Caco-2 (cell line): ENCODE measurements at regions not wholly inside any gene's neighbourhood (a gene's known extent, or its start where the extent isn't known, plus 50 kb on each side); places are given as distances from the start of the nearest gene placed in this dataset.
A peak's percentile ranks its signal among the peaks of the same experiment; 100 is the strongest.

ENCODE experiments used
- BruUV-seq: library from RNA; stranded (reverse); fragments of 400-500 nt; replicated peaks from 2 replicates; lab custom pipeline; 2021; lab: Mats Ljungman, UMichigan
- CTCF ChIA-PET: fragments of 300-600 bp; sonication (Branson Sonifier 250); formaldehyde crosslinking; loops from one replicate; lab custom pipeline; 2022; ENCODE audit warnings: antibody characterized with exemption; lab: Charles Lee
- POLR2A ChIA-PET: fragments of 300-600 bp; sonication (Branson Sonifier 250); formaldehyde crosslinking; loops from one replicate; lab custom pipeline; 2022; ENCODE audit warnings: antibody characterized with exemption; lab: Charles Lee
- DNase-seq, 2 experiments: peaks; one replicate each; pipeline versions ENCODE4 v3.0.0 to v3.0.0-alpha.2; 2020 to 2022
- H3K27me3 ChIP-seq: replicated peaks from 2 replicates; pipeline ENCODE4 v1.6.0; 2011; ENCODE audit warnings: low read length; ENCODE audit not compliant: control insufficient read depth, insufficient read depth
- H3K36me3 ChIP-seq: 2 replicates; pipeline ENCODE4 v1.5.1; 2011; ENCODE audit warnings: low read length; ENCODE audit not compliant: control insufficient read depth, insufficient read depth
- H3K4me1 ChIP-seq: fragments of 250-450 bp; sonication (Bioruptor Pico); 2 replicates; pipeline ENCODE4 v1.5.1; 2020; ENCODE audit warnings: mild to moderate bottlenecking
- H3K4me3 ChIP-seq: 2 replicates; pipeline ENCODE4 v1.5.1; 2011; ENCODE audit warnings: low read depth, mild to moderate bottlenecking, control low read depth, low read length
- H3K9me3 ChIP-seq: fragments of 250-450 bp; sonication (Bioruptor Pico); 2 replicates; pipeline ENCODE4 v1.5.1; 2020; ENCODE audit warnings: mild to moderate bottlenecking, moderate library complexity
- H3K27ac Mint-ChIP-seq: one replicate; pipeline ENCODE4 v1.8.0; 2022; ENCODE audit warnings: mixed read lengths; ENCODE audit not compliant: unreplicated experiment
- H3K27me3 Mint-ChIP-seq: one replicate; pipeline ENCODE4 v1.8.0; 2022; ENCODE audit warnings: mixed read lengths; ENCODE audit not compliant: insufficient read depth, unreplicated experiment
- H3K36me3 Mint-ChIP-seq: one replicate; pipeline ENCODE4 v1.8.0; 2022; ENCODE audit warnings: mild to moderate bottlenecking, mixed read lengths; ENCODE audit not compliant: insufficient read depth, unreplicated experiment
- H3K4me1 Mint-ChIP-seq: one replicate; pipeline ENCODE4 v1.8.0; 2022; ENCODE audit warnings: low read depth, mixed read lengths; ENCODE audit not compliant: unreplicated experiment
- H3K4me3 Mint-ChIP-seq: one replicate; pipeline ENCODE4 v1.8.0; 2022; ENCODE audit warnings: mild to moderate bottlenecking, moderate library complexity, mixed read lengths; ENCODE audit not compliant: unreplicated experiment
- H3K9me3 Mint-ChIP-seq: one replicate; pipeline ENCODE4 v1.8.0; 2022; ENCODE audit warnings: mixed read lengths; ENCODE audit not compliant: unreplicated experiment
- intact Hi-C: fragments of 100-400 bp; cut with micrococcal nuclease; formaldehyde crosslinking; loops from one replicate; pipeline ENCODE4 v1.10.0; 2022; ENCODE audit not compliant: unreplicated experiment
- TF ChIP-seq, protein P1 (sequence below), 2 experiments: fragments of 200-600 bp in 1 of 2; IDR thresholded peaks; 1 replicate in 1 of 2; 2 replicates in 1 of 2; pipeline versions ENCODE4 v1.5.1 to v1.8.0; 2011 to 2022; ENCODE audit warnings: antibody characterized with exemption in 1 of 2, control low read depth in 1 of 2, inconsistent platforms in 1 of 2, low read depth in 1 of 2, low read length in 1 of 2, mild to moderate bottlenecking in 1 of 2, moderate library complexity in 1 of 2; ENCODE audit not compliant: insufficient read depth in 1 of 2, severe bottlenecking in 1 of 2, unreplicated experiment in 1 of 2

DNA sequence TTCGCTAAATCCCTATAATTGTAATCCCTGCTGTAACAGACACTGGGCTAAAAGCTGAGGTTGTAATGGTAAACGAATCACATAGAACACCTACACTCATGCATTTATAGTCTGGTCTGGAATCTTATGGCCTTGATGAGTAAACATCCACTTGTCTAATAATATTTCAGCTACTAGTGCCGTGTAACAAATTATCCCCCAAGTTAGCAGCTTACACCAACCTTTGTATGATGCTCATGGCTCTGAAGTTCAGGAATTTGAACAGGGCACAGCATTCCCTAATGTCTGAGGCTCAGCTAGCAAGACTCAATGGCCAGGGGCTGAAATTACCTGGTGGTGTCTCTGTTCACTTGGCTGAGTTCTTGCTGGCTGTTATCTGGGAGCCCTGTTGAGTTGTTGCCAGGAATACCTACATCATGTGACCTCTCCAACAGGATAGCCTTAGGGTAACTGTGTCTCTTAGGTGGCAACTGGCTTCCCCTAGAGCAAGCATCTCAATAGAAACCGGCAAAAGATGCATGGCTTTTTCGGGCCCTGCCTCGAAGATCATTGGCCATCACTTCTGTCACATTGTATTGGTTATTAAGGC is 100.9 kb upstream of the TMEM170B start:
- Mint-ChIP-seq H3K27me3 (no peaks in the 10 kb centered on the region), H3K9me3 (peaks cover 11% of the 10 kb centered on the region), H3K4me3 (no peak overlapping the region), H3K27ac (peak overlapping the region; percentile 58), H3K4me1 (peaks cover 48% of the 10 kb centered on the region), H3K36me3 (peaks cover 7% of the 10 kb centered on the region)
- BruUV-seq, result no TSS peak
- no peak for DNase-seq
- ChIA-PET POLR2A (no interaction called here), CTCF (no interaction called here)
- Histone ChIP-seq H3K9me3 (no peaks in the 10 kb centered on the region), H3K4me3 (no peak overlapping the region), H3K4me1 (peaks cover 48% of the 10 kb centered on the region), H3K36me3 (no peaks in the 10 kb centered on the region), H3K27me3 (no peaks in the 10 kb centered on the region)
- TF ChIP-seq, protein P1, sequence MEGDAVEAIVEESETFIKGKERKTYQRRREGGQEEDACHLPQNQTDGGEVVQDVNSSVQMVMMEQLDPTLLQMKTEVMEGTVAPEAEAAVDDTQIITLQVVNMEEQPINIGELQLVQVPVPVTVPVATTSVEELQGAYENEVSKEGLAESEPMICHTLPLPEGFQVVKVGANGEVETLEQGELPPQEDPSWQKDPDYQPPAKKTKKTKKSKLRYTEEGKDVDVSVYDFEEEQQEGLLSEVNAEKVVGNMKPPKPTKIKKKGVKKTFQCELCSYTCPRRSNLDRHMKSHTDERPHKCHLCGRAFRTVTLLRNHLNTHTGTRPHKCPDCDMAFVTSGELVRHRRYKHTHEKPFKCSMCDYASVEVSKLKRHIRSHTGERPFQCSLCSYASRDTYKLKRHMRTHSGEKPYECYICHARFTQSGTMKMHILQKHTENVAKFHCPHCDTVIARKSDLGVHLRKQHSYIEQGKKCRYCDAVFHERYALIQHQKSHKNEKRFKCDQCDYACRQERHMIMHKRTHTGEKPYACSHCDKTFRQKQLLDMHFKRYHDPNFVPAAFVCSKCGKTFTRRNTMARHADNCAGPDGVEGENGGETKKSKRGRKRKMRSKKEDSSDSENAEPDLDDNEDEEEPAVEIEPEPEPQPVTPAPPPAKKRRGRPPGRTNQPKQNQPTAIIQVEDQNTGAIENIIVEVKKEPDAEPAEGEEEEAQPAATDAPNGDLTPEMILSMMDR (IDR thresholded peaks at IDR 0.05; ENCODE audit: insufficient read depth in 1 of 2, low read depth in 1 of 2, low read length in 1 of 2, severe bottlenecking in 1 of 2, unreplicated experiment in 1 of 2), result no peak
- intact Hi-C loops, result loop anchor here (10.0 kb wide), 1 partner anchor 292 kb away; no protein-coding TSS in a partner anchor

DNA sequence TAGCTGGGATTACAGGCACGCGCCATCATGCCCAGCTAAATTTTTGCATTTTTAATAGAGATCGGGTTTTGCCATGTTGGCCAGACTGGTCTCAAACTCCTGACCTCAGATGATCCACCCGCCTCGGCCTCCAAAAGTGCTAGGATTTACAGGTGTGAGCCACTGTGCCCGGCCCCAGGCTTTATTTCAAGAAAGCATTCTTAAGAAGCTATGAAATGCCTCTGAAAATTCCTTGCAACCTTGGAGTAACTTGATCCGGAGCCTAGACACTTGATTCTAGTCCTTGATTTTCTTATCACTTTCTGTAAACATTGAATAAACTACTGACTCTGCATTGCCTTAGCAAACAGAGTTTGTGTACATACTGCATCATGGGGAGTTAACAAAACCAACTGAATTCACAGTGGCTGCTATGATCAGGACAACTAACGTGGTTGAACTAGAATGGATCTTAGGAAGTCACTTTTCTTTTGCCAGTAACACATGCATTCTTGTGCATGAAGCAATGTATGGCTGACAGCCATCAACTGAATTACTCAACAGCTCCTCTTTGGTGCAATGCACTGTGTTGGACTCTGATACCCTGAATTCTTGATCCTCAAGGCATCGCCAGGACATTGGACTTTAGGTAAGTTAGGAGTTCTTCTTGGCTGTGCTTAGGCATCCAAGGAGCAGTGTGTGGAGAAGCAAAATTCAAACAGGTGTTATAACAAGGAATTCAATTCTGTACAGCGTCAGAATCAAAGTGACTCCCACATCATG is 102.8 kb upstream of the TMEM170B start:
- Histone ChIP-seq H3K27me3 (no peaks in the 10 kb centered on the region), H3K9me3 (no peaks in the 10 kb centered on the region), H3K4me3 (no peak overlapping the region; the same call in 1 of the 2 replicates), H3K4me1 (peaks cover 50% of the 10 kb centered on the region), H3K36me3 (no peaks in the 10 kb centered on the region)
- DNase-seq, result peak; percentile 81 to 84
- BruUV-seq, result no TSS peak
- intact Hi-C loops, result loop anchor here (1.0 to 10.0 kb wide), 8 partner anchors 9 to 290 kb away; partner anchors contain the start of gene NEDD9
- Mint-ChIP-seq H3K27ac (peak overlapping the region; percentile 58), H3K27me3 (no peaks in the 10 kb centered on the region), H3K4me3 (peak overlapping the region; percentile 28), H3K9me3 (peaks cover 11% of the 10 kb centered on the region), H3K4me1 (peaks cover 57% of the 10 kb centered on the region), H3K36me3 (peaks cover 7% of the 10 kb centered on the region)
- CTCF ChIA-PET, result interaction anchor here (0.6 to 1.3 kb wide), 4 partner anchors 20 to 118 kb away, joined by 3 to 6 read pairs (median 4); no protein-coding TSS in a partner anchor
- TF ChIP-seq, protein P1 (IDR thresholded peaks at IDR 0.05; ENCODE audit: insufficient read depth in 1 of 2, low read depth in 1 of 2, low read length in 1 of 2, severe bottlenecking in 1 of 2, unreplicated experiment in 1 of 2), result no peak
- POLR2A ChIA-PET, result interaction anchor here (0.6 to 1.5 kb wide), 7 partner anchors 20 to 202 kb away, joined by 3 to 13 read pairs (median 3); partner anchors contain the start of gene NEDD9

DNA sequence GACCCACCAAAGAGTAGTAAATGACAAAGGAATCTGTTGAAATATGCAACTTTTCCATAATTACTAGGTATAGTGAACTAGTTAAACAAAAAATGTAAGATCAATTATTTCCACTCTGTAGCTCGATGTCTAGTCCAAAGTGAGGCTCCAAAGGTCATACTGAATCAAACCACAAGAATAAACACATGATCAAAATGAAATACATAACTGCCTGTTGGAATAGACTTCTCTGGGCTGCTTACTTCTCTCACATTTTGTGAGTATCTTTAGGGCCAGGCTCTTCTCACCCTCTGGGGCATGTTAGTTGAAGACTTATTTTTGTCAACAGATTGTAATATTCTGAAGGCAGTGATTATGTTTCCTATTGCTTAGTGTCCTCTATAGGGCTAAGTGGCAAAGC is 103.7 kb upstream of the TMEM170B start:
- POLR2A ChIA-PET, result interaction anchor here (1.1 to 1.5 kb wide), 3 partner anchors 19 to 201 kb away, joined by 3 to 13 read pairs (median 5); partner anchors contain the start of gene NEDD9
- no peak overlapping the region for H3K4me3 ChIP-seq
- Mint-ChIP-seq H3K36me3 (peaks cover 7% of the 10 kb centered on the region), H3K9me3 (peaks cover 11% of the 10 kb centered on the region), H3K27me3 (no peaks in the 10 kb centered on the region), H3K27ac (peak overlapping the region; percentile 58), H3K4me3 (no peak overlapping the region), H3K4me1 (peaks cover 58% of the 10 kb centered on the region)
- TF ChIP-seq, protein P1 (IDR thresholded peaks at IDR 0.05; ENCODE audit: insufficient read depth in 1 of 2, low read depth in 1 of 2, low read length in 1 of 2, severe bottlenecking in 1 of 2, unreplicated experiment in 1 of 2), result no peak
- no peaks in the 10 kb centered on the region for H3K27me3 ChIP-seq
- no TSS peak for BruUV-seq
- peaks cover 56% of the 10 kb centered on the region for H3K4me1 ChIP-seq
- CTCF ChIA-PET, result interaction anchor here (0.9 to 1.3 kb wide), 3 partner anchors 19 to 117 kb away, joined by 3 to 5 read pairs (median 3); no protein-coding TSS in a partner anchor
- no peak for DNase-seq
- intact Hi-C loops, result loop anchor here (1.0 to 10.0 kb wide), 5 partner anchors 9 to 289 kb away; partner anchors contain the start of gene NEDD9
- H3K9me3 ChIP-seq, result no peaks in the 10 kb centered on the region
- H3K36me3 ChIP-seq, result no peaks in the 10 kb centered on the region
